ENCODE measurements at regions not wholly inside any gene's neighbourhood (a gene's known extent, or its start where the extent isn't known, plus 50 kb on each side); places are given as distances from the start of the nearest gene placed in this dataset.

DNA sequence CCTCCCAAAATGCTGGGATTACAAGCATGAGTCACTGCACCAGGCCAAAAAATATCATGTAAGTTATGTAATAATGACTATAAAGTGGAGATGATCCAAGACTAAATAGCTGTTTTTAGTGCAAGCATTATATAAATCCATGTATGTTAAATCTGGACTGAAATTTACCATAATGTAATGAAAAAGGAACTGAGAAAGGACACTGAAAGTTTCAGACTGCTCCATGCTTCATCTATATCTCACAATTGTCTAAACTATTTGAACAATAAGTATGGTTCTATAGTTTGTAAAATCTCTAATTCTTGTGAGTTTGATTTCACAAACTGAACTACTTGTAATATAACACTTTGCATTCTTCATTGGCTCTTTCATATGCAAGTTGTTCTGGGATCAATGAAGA, 2299.5 kb downstream of the PCDH9 start:
- no peaks in the 10 kb centered on the region for H3K27me3 ChIP-seq (ENCODE audit: insufficient read depth, insufficient read length)
- H3K9ac ChIP-seq (ENCODE audit: insufficient read length, low read depth) = no peak overlapping the region
- H3K9me3 ChIP-seq (ENCODE audit: insufficient read depth, low read length) = no peaks in the 10 kb centered on the region
- H3K4me1 ChIP-seq (ENCODE audit: insufficient read depth, insufficient read length) = no peaks in the 10 kb centered on the region
- no peak overlapping the region for H3K4me3 ChIP-seq (ENCODE audit: insufficient read length, low read depth)
- no peak for DNase-seq (ENCODE audit: low read depth, low spot score)
- no peaks in the 10 kb centered on the region for H3K36me3 ChIP-seq (ENCODE audit: insufficient read depth, insufficient read length, low read length)
- no peak for TF ChIP-seq YY1 (IDR thresholded peaks at IDR 0.05; ENCODE audit: insufficient read depth, insufficient read length)
- no peak for TF ChIP-seq SUZ12 (IDR thresholded peaks at IDR 0.05; ENCODE audit: extremely low read depth, insufficient read depth, insufficient read length)
- no peak for TF ChIP-seq ZNF274 (IDR thresholded peaks at IDR 0.05; ENCODE audit: low read depth, low read length)

DNA sequence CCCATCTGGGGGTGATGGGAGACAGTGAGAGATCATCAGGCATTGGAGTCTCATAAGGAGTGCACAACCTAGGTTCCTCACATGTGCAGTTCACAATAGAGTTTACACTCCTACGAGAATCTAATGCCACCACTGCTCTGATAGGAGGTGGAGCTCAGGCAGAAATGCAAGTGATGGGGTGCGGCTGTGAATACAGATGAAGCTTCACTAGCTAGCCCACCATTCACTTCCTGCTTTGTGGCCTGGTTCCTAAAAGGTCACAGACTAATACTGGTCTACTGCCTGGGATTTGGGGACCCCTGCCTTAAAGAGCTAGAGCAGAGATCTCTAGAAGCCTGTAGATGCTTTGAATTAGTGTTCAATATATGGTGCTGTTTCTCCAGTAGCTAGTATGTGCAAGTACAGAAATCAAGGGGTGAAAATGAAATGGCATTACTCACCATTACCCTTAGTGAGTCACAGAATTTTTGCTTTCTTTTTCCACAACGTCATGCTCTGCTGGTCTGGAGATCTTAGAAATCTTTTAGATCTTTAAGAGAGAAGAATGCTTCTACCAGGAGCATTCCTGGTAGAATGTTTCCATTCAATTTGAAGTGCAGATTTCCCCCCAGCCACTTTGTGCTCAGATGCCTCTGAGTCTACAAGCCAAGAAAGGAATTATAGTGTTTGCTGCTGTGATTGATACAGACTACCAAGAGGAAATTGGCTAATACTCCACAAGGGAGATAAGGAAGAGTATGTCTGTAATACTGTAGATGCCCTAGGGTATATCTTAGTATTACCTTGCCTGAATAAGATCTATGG, 2301.2 kb downstream of the PCDH9 start:
- H3K4me1 ChIP-seq (ENCODE audit: insufficient read depth, insufficient read length) = no peaks in the 10 kb centered on the region
- H3K36me3 ChIP-seq (ENCODE audit: insufficient read depth, insufficient read length, low read length) = no peaks in the 10 kb centered on the region
- no peak overlapping the region for H3K4me3 ChIP-seq (ENCODE audit: insufficient read length, low read depth)
- no peak for DNase-seq (ENCODE audit: low read depth, low spot score)
- H3K27me3 ChIP-seq (ENCODE audit: insufficient read depth, insufficient read length) = no peaks in the 10 kb centered on the region
- TF ChIP-seq SUZ12 (IDR thresholded peaks at IDR 0.05; ENCODE audit: extremely low read depth, insufficient read depth, insufficient read length) (no peak), ZNF274 (IDR thresholded peaks at IDR 0.05; ENCODE audit: low read depth, low read length) (no peak), YY1 (IDR thresholded peaks at IDR 0.05; ENCODE audit: insufficient read depth, insufficient read length) (no peak)
- H3K9ac ChIP-seq (ENCODE audit: insufficient read length, low read depth) = no peak overlapping the region
- no peaks in the 10 kb centered on the region for H3K9me3 ChIP-seq (ENCODE audit: insufficient read depth, low read length)

DNA sequence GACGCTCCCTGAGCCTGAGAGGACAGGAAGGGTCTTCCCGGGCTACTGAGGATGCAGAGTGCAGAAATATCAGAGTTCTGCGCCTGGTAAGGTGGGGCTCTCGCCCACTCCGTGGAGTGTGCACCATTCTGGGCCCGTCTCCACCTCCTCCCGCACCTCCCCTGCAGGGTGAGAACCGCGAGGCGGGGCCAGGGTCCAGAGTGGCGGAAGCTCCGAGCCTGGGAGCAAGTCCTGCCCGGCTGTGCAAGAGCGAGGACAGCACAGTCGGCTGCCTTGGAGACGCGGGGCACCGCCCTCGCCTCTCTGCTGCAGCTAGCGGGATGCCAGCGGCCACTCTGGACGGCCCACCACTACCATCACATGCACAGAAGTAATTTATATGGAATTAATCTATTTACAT, 2304.4 kb downstream of the PCDH9 start:
- no peak for DNase-seq (ENCODE audit: low read depth, low spot score)
- Histone ChIP-seq H3K4me3 (ENCODE audit: insufficient read length, low read depth) (no peak overlapping the region), H3K9me3 (ENCODE audit: insufficient read depth, low read length) (no peaks in the 10 kb centered on the region), H3K27me3 (ENCODE audit: insufficient read depth, insufficient read length) (no peaks in the 10 kb centered on the region), H3K36me3 (ENCODE audit: insufficient read depth, insufficient read length, low read length) (no peaks in the 10 kb centered on the region), H3K9ac (ENCODE audit: insufficient read length, low read depth) (no peak overlapping the region), H3K4me1 (ENCODE audit: insufficient read depth, insufficient read length) (no peaks in the 10 kb centered on the region)
- no peak for TF ChIP-seq YY1 (IDR thresholded peaks at IDR 0.05; ENCODE audit: insufficient read depth, insufficient read length)
- no peak for TF ChIP-seq ZNF274 (IDR thresholded peaks at IDR 0.05; ENCODE audit: low read depth, low read length)
- no peak for TF ChIP-seq SUZ12 (IDR thresholded peaks at IDR 0.05; ENCODE audit: extremely low read depth, insufficient read depth, insufficient read length)

DNA sequence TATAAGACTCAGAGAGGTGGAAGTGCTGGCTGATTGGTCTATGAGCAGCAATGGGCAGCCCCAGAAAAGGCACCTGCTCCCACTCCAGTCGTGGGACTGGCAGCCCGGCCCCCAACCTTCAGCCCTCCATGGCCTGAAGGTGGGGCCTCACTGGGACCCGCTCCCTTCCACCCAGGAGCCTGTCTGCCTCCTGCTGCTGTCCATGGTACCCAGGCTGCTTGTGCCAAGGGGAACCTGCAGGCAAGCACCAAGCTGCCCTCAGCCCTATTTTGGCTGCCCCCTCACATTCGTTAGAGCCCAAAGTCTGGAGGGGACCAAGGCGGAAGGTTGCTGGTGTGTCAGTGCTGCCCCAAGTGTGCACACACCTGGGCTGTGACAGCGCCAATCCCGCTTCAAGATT, 2304.9 kb downstream of the PCDH9 start:
- no peaks in the 10 kb centered on the region for H3K4me1 ChIP-seq (ENCODE audit: insufficient read depth, insufficient read length)
- no peaks in the 10 kb centered on the region for H3K27me3 ChIP-seq (ENCODE audit: insufficient read depth, insufficient read length)
- no peaks in the 10 kb centered on the region for H3K36me3 ChIP-seq (ENCODE audit: insufficient read depth, insufficient read length, low read length)
- no peaks in the 10 kb centered on the region for H3K9me3 ChIP-seq (ENCODE audit: insufficient read depth, low read length)
- DNase-seq (ENCODE audit: low read depth, low spot score) = no peak
- TF ChIP-seq YY1 (IDR thresholded peaks at IDR 0.05; ENCODE audit: insufficient read depth, insufficient read length) (no peak), ZNF274 (IDR thresholded peaks at IDR 0.05; ENCODE audit: low read depth, low read length) (no peak), SUZ12 (IDR thresholded peaks at IDR 0.05; ENCODE audit: extremely low read depth, insufficient read depth, insufficient read length) (no peak)
- H3K9ac ChIP-seq (ENCODE audit: insufficient read length, low read depth) = no peak overlapping the region
- no peak overlapping the region for H3K4me3 ChIP-seq (ENCODE audit: insufficient read length, low read depth)

DNA sequence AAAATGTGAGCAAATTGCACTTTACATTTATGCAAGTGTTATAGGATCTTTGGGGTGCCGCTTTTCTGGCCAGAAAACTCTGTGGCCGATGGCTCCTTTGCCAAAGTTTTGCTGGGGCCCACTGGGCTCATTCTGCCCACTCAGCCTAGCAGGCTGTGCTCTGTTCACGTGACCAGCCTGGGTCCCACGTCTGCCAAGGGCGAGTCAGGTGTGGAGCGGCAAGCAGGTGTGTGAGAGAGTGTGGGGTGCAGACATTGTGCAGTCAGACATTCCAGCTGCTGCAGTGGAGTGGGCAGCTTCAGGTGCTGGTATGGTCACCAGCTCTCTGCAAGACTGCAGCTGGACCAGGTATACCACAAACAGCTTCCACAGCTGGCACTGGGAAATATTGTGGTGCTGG, 2305.7 kb downstream of the PCDH9 start:
- Histone ChIP-seq H3K36me3 (ENCODE audit: insufficient read depth, insufficient read length, low read length) (no peaks in the 10 kb centered on the region), H3K9ac (ENCODE audit: insufficient read length, low read depth) (no peak overlapping the region), H3K27me3 (ENCODE audit: insufficient read depth, insufficient read length) (no peaks in the 10 kb centered on the region), H3K9me3 (ENCODE audit: insufficient read depth, low read length) (no peaks in the 10 kb centered on the region), H3K4me3 (ENCODE audit: insufficient read length, low read depth) (no peak overlapping the region), H3K4me1 (ENCODE audit: insufficient read depth, insufficient read length) (no peaks in the 10 kb centered on the region)
- DNase-seq (ENCODE audit: low read depth, low spot score) = no peak
- no peak for TF ChIP-seq ZNF274 (IDR thresholded peaks at IDR 0.05; ENCODE audit: low read depth, low read length)
- TF ChIP-seq YY1 (IDR thresholded peaks at IDR 0.05; ENCODE audit: insufficient read depth, insufficient read length) = no peak
- TF ChIP-seq SUZ12 (IDR thresholded peaks at IDR 0.05; ENCODE audit: extremely low read depth, insufficient read depth, insufficient read length) = no peak

DNA sequence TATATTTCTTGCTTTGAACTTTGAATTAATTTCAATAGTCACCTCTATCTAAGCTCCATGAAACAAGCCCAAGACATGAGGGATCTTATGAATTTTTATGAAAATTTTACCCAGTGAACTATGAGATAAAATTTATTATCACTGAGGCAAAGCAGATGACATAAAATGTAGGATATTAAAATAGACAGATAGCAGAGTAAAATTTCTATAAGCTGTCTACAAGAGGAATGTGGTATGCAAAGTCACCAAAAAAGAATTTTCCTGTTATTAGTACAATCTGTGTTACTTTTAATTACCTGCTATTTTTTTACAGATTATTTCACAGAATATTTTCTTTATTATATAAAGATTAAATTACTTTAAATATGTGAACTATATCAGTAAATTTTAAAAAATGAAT, 2312.6 kb downstream of the PCDH9 start:
- Histone ChIP-seq H3K4me1 (ENCODE audit: insufficient read depth, insufficient read length) (no peaks in the 10 kb centered on the region), H3K27me3 (ENCODE audit: insufficient read depth, insufficient read length) (no peaks in the 10 kb centered on the region), H3K9me3 (ENCODE audit: insufficient read depth, low read length) (no peaks in the 10 kb centered on the region), H3K36me3 (ENCODE audit: insufficient read depth, insufficient read length, low read length) (no peaks in the 10 kb centered on the region), H3K4me3 (ENCODE audit: insufficient read length, low read depth) (no peak overlapping the region), H3K9ac (ENCODE audit: insufficient read length, low read depth) (no peak overlapping the region)
- DNase-seq (ENCODE audit: low read depth, low spot score) = no peak
- TF ChIP-seq SUZ12 (IDR thresholded peaks at IDR 0.05; ENCODE audit: extremely low read depth, insufficient read depth, insufficient read length) = no peak
- no peak for TF ChIP-seq YY1 (IDR thresholded peaks at IDR 0.05; ENCODE audit: insufficient read depth, insufficient read length)
- TF ChIP-seq ZNF274 (IDR thresholded peaks at IDR 0.05; ENCODE audit: low read depth, low read length) = no peak

DNA sequence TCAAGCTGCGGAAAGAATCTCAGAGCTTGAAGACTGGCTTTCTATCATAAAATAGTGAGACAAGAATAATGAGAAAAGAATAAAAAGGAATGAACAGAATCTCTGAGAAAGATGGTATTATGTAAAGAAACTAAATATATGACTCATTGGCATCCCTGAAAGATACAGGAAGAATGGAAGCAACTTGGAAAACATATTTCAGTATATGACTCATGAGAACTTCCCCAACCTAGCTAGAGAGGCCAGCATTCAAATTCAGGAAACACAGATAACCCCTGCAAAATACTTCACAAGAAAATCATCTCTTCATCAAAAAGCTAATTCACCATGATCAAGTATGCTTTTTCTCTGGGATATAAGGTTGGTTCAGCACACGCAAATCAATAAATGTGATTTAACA, 2318.0 kb downstream of the PCDH9 start:
- no peaks in the 10 kb centered on the region for H3K4me1 ChIP-seq (ENCODE audit: insufficient read depth, insufficient read length)
- H3K27me3 ChIP-seq (ENCODE audit: insufficient read depth, insufficient read length) = no peaks in the 10 kb centered on the region
- H3K4me3 ChIP-seq (ENCODE audit: insufficient read length, low read depth) = no peak overlapping the region
- no peaks in the 10 kb centered on the region for H3K9me3 ChIP-seq (ENCODE audit: insufficient read depth, low read length)
- DNase-seq (ENCODE audit: low read depth, low spot score) = no peak
- H3K36me3 ChIP-seq (ENCODE audit: insufficient read depth, insufficient read length, low read length) = no peaks in the 10 kb centered on the region
- H3K9ac ChIP-seq (ENCODE audit: insufficient read length, low read depth) = no peak overlapping the region
- TF ChIP-seq SUZ12 (IDR thresholded peaks at IDR 0.05; ENCODE audit: extremely low read depth, insufficient read depth, insufficient read length) = no peak
- no peak for TF ChIP-seq ZNF274 (IDR thresholded peaks at IDR 0.05; ENCODE audit: low read depth, low read length)
- no peak for TF ChIP-seq YY1 (IDR thresholded peaks at IDR 0.05; ENCODE audit: insufficient read depth, insufficient read length)
